Small intestine (tissue), 7 donors: ENCODE measurements at regions not wholly inside any gene's neighbourhood (a gene's known extent, or its start where the extent isn't known, plus 50 kb on each side); places are given as distances from the start of the nearest gene placed in this dataset.

Source experiments
- DNase-seq, 2 donors: peaks; one replicate each; pipeline versions ENCODE4 v3.0.0 to v3.0.0-alpha.2; 2013
- FAIRE-seq: peaks from 2 replicates; lab custom pipeline; 2012; peaks lifted over from hg19 to GRCh38; lab: Jason Lieb, UNC
- H3K27ac ChIP-seq, 3 donors: one replicate each; pipeline ENCODE4 v1.5.1; 2013; ENCODE audit warnings: low read length in 2 of 3, mild to moderate bottlenecking in 2 of 3, control low read depth in 1 of 3, inconsistent platforms in 1 of 3, low read depth in 1 of 3, moderate library complexity in 1 of 3
- H3K27me3 ChIP-seq, 3 donors: one replicate each; pipeline ENCODE4 v1.6.1; 2013; ENCODE audit warnings: low read length in 3 of 3, inconsistent platforms in 1 of 3; ENCODE audit not compliant: control insufficient read depth in 3 of 3, insufficient read depth in 3 of 3
- H3K36me3 ChIP-seq, 3 donors: one replicate each; pipeline ENCODE4 v1.6.1; 2013; ENCODE audit warnings: low read length in 3 of 3, inconsistent platforms in 1 of 3, low read depth in 1 of 3, mild to moderate bottlenecking in 1 of 3, moderate library complexity in 1 of 3; ENCODE audit not compliant: control insufficient read depth in 3 of 3, insufficient read depth in 2 of 3
- H3K4me1 ChIP-seq, 3 donors: one replicate each; pipeline ENCODE4 v1.6.1; 2013; ENCODE audit warnings: low read length in 2 of 3, inconsistent platforms in 1 of 3, low read depth in 1 of 3, mild to moderate bottlenecking in 1 of 3, moderate library complexity in 1 of 3; ENCODE audit not compliant: control insufficient read depth in 3 of 3, insufficient read depth in 2 of 3
- H3K4me3 ChIP-seq, 3 donors: one replicate each; pipeline ENCODE4 v1.5.1; 2013; ENCODE audit warnings: low read length in 3 of 3, control low read depth in 1 of 3, inconsistent platforms in 1 of 3, low read depth in 1 of 3, mild to moderate bottlenecking in 1 of 3, moderate library complexity in 1 of 3
- H3K9me3 ChIP-seq, 2 donors: one replicate each; pipeline ENCODE4 v1.6.1; 2013; ENCODE audit warnings: low read depth in 1 of 2, low read length in 1 of 2; ENCODE audit not compliant: control insufficient read depth in 2 of 2, insufficient read depth in 1 of 2
- WGBS, 3 donors: extraction: QIAGEN DNeasy Blood & Tissue Kit; methylation state at CpG; one replicate each; pipeline ENCODE4 v1.1.7; 2013; 5-methylcytosine and 5-hydroxymethylcytosine counted together
- donor health status: healthy with polysubstance abuse.
- donor health status: control.
- donor health status: control.
- donor health status: Bipolar disorder and iron deficiency.
- donor health status: healthy.

GRCh38 chr5:172588380-172588779 is 52.7 kb upstream of the NEURL1B start:
- no peak for FAIRE-seq
- Histone ChIP-seq H3K4me3 (no peak overlapping the region), H3K4me1 (peaks cover 0 to 15% (median 0%) of the 10 kb centered on the region in 3 donors), H3K27ac (no peak overlapping the region), H3K9me3 (no peaks in the 10 kb centered on the region), H3K27me3 (peaks cover 0 to 9% (median 0%) of the 10 kb centered on the region in 3 donors), H3K36me3 (no peaks in the 10 kb centered on the region)
- WGBS, 3 donors: 80 to 90% (median 84%) methylated on average over 7 of the region's 7 CpGs
- no peak for DNase-seq

GRCh38 chr5:172587061-172587405 is 54.0 kb upstream of the NEURL1B start:
- 81 to 84% (median 82%) methylated on average over 6 to 8 of the region's 8 CpGs for WGBS, 3 donors
- H3K4me1 ChIP-seq: peaks cover 0 to 17% (median 0%) of the 10 kb centered on the region in 3 donors
- H3K36me3 ChIP-seq: no peaks in the 10 kb centered on the region
- no peak for DNase-seq
- no peak for FAIRE-seq
- no peaks in the 10 kb centered on the region for H3K9me3 ChIP-seq
- peaks cover 0 to 9% (median 0%) of the 10 kb centered on the region in 3 donors for H3K27me3 ChIP-seq
- no peak overlapping the region for H3K4me3 ChIP-seq
- no peak overlapping the region for H3K27ac ChIP-seq

GRCh38 chr5:172586125-172587060 is 54.7 kb upstream of the NEURL1B start:
- DNase-seq (peak in 1 of 2 donors; percentile 37), FAIRE-seq (no peak)
- Histone ChIP-seq H3K4me1 (peaks cover 0 to 17% (median 0%) of the 10 kb centered on the region in 3 donors), H3K27me3 (peaks cover 0 to 6% (median 0%) of the 10 kb centered on the region in 3 donors), H3K4me3 (no peak overlapping the region), H3K9me3 (no peaks in the 10 kb centered on the region), H3K36me3 (no peaks in the 10 kb centered on the region), H3K27ac (no peak overlapping the region)
- WGBS, 3 donors: 42 to 60% (median 58%) methylated on average over 22 of the region's 22 CpGs

GRCh38 chr5:172585114-172585513 is 55.9 kb upstream of the NEURL1B start:
- Histone ChIP-seq H3K27ac (peak overlapping the region in 1 of 3 donors; percentile 72), H3K36me3 (no peaks in the 10 kb centered on the region), H3K27me3 (peaks cover 0 to 6% (median 0%) of the 10 kb centered on the region in 3 donors), H3K9me3 (no peaks in the 10 kb centered on the region), H3K4me1 (peaks cover 0 to 17% (median 0%) of the 10 kb centered on the region in 3 donors), H3K4me3 (no peak overlapping the region)
- FAIRE-seq (no peak), DNase-seq (no peak)
- WGBS, 3 donors: 70 to 79% (median 77%) methylated on average over 5 of the region's 5 CpGs

- DNase-seq (no peak), FAIRE-seq (no peak)
- Histone ChIP-seq H3K4me1 (peaks cover 0 to 17% (median 0%) of the 10 kb centered on the region in 3 donors), H3K27ac (peak overlapping the region in 2 of 3 donors; percentile 45 to 72), H3K9me3 (no peaks in the 10 kb centered on the region), H3K27me3 (peaks cover 0 to 6% (median 0%) of the 10 kb centered on the region in 3 donors), H3K4me3 (no peak overlapping the region), H3K36me3 (no peaks in the 10 kb centered on the region)
- WGBS, 3 donors: 70 to 87% (median 81%) methylated on average over 8 of the region's 8 CpGs
Measured at GRCh38 chr5:172584638-172585037, 56.4 kb upstream of the NEURL1B start.

DNA sequence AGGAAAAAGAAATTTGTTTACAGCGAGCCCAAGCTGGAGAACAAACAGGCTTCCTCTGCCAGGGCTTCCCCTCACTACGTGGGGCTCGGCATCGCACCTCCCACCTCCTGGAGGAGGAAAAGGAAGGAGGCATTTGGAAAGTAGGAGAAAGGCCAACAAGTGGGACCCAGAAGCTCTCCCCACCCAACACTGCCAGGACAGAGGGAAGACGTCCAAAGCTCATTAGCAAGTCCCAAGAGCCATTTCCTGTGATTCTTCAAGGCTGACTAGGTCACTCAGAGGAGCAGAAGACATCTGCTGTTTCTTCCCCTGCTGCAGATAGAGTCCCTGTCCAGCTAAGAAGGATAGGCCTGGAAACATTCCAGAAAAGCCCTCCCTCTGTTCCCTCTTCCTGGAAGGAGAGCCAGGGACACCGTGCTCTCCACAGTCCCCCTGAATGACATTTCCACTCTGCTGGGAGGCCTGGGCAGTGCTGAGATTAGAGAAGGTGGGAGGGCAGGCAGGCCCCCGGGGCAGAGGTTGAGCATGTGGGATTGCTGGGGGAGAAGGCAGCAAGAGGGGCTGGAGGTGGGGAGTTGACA is 57.0 kb upstream of the NEURL1B start:
- FAIRE-seq (no peak), DNase-seq (peak in 1 of 2 donors; percentile 41)
- H3K9me3 ChIP-seq: no peaks in the 10 kb centered on the region
- peaks cover 0 to 17% (median 0%) of the 10 kb centered on the region in 3 donors for H3K4me1 ChIP-seq
- WGBS, 3 donors: 44 to 66% (median 65%) methylated on average over 7 of the region's 7 CpGs
- H3K27me3 ChIP-seq: peaks cover 0 to 6% (median 0%) of the 10 kb centered on the region in 3 donors
- H3K36me3 ChIP-seq: no peaks in the 10 kb centered on the region
- no peak overlapping the region for H3K4me3 ChIP-seq
- peak overlapping the region in 2 of 3 donors; percentile 45 to 72 for H3K27ac ChIP-seq

- Histone ChIP-seq H3K4me1 (peaks cover 0 to 17% (median 0%) of the 10 kb centered on the region in 3 donors), H3K27me3 (peaks cover 0 to 6% (median 0%) of the 10 kb centered on the region in 3 donors), H3K9me3 (no peaks in the 10 kb centered on the region), H3K36me3 (no peaks in the 10 kb centered on the region), H3K27ac (no peak overlapping the region), H3K4me3 (no peak overlapping the region)
- DNase-seq (no peak), FAIRE-seq (no peak)
- 87 to 89% (median 89%) methylated on average over 6 of the region's 6 CpGs for WGBS, 3 donors
Measured at GRCh38 chr5:172582940-172583339, 58.1 kb upstream of the NEURL1B start.

- H3K4me1 ChIP-seq: peaks cover 0 to 13% (median 0%) of the 10 kb centered on the region in 3 donors
- H3K36me3 ChIP-seq: no peaks in the 10 kb centered on the region
- peaks cover 0 to 3% (median 0%) of the 10 kb centered on the region in 3 donors for H3K27me3 ChIP-seq
- no peak overlapping the region for H3K4me3 ChIP-seq
- WGBS, 3 donors: 51 to 60% (median 57%) methylated on average over 4 of the region's 4 CpGs
- FAIRE-seq (no peak), DNase-seq (no peak)
- no peak overlapping the region for H3K27ac ChIP-seq
- no peaks in the 10 kb centered on the region for H3K9me3 ChIP-seq
Measured at GRCh38 chr5:172581315-172581714, 59.7 kb upstream of the NEURL1B start.
